ENCODE measurements at regions not wholly inside any gene's neighbourhood (a gene's known extent, or its start where the extent isn't known, plus 50 kb on each side); places are given as distances from the start of the nearest gene placed in this dataset.

DNA sequence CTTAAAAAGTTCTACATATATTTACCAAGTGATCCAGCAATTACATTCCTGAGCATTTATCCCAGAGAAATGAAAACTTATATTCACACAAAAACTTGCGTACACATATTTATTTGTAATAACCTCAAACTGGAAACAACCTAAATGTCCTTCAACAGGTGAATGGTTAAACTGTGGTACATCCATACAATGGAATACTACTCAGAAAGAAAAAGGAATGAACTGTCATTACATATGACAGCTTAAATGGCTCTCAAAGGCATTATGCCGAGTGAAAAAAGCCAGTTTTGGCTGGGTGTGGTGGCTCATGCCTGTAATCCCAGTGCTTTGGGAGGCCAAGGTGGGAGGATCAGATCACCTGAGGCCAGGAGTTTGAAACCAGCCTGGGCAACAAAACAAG is 79.1 kb upstream of the DYNC1I2 start:
- ATAC-seq, result no peak

DNA sequence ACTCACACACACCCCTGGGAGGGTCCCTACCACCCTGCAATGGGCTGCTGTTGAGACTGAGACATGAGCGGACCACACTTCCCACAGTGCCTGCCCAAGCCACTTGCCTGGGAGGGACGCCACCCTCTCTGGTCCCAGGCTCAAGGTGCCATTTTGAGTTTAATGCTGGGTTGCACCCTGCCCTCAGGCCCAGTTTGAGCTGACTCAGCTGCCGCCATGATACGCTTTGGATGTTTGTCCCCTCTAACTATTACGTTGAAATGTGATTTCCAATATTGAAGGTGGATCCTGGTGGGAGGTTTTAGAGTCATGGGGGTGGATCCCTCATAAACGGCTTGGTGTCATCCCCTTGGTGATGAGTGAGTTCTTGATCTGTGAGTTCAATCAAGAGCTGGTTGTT is 76.4 kb upstream of the DYNC1I2 start:
- ATAC-seq, result no peak

DNA sequence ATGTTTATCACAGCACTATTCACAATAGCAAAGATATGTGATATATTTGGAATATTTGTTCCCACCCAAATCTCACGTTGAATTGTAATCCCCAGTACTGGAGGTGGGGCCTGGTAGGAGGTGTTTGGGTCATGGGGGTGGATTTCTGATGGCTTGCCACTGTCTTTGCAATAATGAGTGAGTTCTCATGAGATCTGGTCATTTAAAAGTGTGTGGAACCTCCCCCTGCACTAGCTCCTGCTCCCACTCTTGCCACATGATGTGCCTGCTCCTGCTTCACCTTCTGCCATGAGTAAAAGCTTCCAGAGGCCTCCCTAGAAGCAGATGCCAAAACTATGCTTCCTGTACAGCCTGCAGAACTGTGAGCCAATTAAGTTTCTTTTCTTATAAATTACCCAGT is 72.2 kb upstream of the DYNC1I2 start:
- no peak for ATAC-seq

- ATAC-seq, result no peak
These were observed 69.3 kb upstream of the DYNC1I2 start for GRCh38 chr2:171617981-171618380.

DNA sequence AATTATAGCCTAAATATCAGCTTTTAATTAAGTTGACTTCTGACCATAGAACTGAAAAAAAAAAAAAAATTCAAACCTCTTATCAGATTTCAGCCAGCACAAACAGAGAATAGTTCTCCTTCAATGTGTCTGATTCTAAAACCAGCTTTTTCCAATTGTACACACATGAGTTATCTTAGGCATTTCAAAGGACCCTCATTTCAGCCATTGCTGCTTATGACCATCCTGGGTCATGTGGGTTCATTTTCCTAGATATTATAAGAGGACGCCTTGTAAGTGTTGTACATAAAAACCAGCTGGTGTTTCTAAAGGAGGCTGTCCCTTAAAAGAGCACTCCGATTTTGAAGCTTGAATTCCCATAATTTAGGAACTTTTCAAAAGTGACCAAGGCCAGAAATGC is 62.3 kb upstream of the DYNC1I2 start:
- ATAC-seq, result no peak

- ATAC-seq, result no peak
These were observed 60.3 kb upstream of the DYNC1I2 start for GRCh38 chr2:171626949-171627348.

GRCh38 chr2:171627412-171627811 is 59.9 kb upstream of the DYNC1I2 start:
- peak; percentile 66 for ATAC-seq

DNA sequence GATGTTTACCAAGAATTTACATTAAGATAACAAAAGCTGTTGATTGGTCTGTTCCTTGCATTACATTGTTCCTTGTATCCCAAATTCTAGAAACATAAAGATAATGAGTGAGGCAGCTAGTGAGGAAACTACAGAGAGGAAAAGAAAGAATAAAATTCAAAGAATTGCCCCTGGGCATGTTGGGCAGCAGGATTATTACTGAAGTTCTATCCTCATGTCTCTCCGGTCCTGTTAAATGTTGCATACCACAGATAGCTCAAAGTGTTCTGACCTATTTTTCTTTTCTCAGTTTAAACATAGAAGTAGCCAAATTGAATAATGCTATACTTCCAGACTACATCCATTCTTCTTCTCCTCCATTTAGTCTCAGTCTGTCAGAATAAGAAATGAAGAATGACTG is 58.2 kb upstream of the DYNC1I2 start:
- ATAC-seq, result no peak

- ATAC-seq, result no peak
These were observed 57.0 kb upstream of the DYNC1I2 start for GRCh38 chr2:171630089-171630770.

DNA sequence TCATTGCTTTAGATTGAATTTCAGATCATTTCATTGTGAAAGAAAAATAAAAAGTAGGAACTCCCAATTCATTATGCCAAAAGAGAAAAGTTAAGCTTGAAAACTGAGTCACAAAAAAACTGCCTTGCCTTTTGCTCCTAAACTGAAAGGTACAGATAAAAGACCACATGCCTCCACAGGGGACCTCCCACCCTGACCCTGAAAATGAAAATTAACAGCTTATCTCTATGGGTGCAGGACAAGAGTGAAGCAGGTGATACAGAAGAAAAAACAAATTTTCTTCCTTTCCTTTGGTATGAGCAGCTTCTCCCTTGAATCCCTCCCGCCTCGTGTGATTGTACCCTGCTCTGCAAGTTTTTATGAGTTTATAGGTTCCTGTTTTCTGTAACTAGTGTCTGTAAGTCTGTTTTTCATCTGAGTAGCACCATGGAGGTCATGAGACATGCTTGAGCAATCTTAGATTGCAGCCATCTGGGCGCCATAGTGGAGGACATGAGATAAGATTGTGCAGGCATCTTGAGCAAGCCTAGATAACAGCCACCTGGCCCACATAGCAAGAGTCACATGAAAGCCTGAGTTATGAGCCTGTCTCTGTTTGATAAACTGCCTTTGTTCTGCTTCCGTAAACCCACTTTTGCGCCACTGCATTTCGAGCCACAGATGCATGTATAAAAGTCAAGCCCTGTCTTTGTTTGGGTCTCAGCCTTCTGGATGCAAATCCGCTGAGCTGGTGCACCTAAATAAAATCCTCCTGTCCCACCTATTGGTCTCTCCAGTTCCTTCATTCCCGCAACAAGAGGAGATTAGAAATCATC is 56.2 kb upstream of the DYNC1I2 start:
- no peak for ATAC-seq
